Central memory CD8-positive, alpha-beta T cell (primary cell): ENCODE measurements at regions not wholly inside any gene's neighbourhood (a gene's known extent, or its start where the extent isn't known, plus 50 kb on each side); places are given as distances from the start of the nearest gene placed in this dataset.
"Not testable (repeated sequence)": the region's sequence is repeated elsewhere in the genome, so short reads cannot be mapped to it uniquely, and the experiment has no call there.

Source experiments
- ATAC-seq: fragments of 150-1000 bp; cut with Tn5 transposase; replicated peaks from 2 replicates; pipeline ENCODE4 v1.10.0; 2022; ENCODE audit warnings: mild to moderate bottlenecking, moderate FRiP score, moderate number of reproducible peaks; ENCODE audit not compliant: poor library complexity, severe bottlenecking; ENCODE audit errors: extremely low read depth
- DNase-seq, 2 donors: peaks; one replicate each; pipeline ENCODE4 v3.0.0; 2021; ENCODE audit warnings: low spot score in 2 of 2
- H3K27ac Mint-ChIP-seq: one replicate; pipeline ENCODE4 v1.8.0; 2022; ENCODE audit warnings: low read depth, mild to moderate bottlenecking, moderate library complexity, mixed read lengths
- H3K27me3 Mint-ChIP-seq: one replicate; pipeline ENCODE4 v1.8.0; 2022; ENCODE audit warnings: mixed read lengths
- H3K36me3 Mint-ChIP-seq: one replicate; pipeline ENCODE4 v1.8.0; 2022; ENCODE audit warnings: mild to moderate bottlenecking, moderate library complexity, mixed read lengths; ENCODE audit not compliant: insufficient read depth
- H3K4me1 Mint-ChIP-seq: one replicate; pipeline ENCODE4 v1.8.0; 2022; ENCODE audit warnings: mixed read lengths
- H3K4me3 Mint-ChIP-seq: one replicate; pipeline ENCODE4 v1.8.0; 2022; ENCODE audit warnings: mild to moderate bottlenecking, moderate library complexity, mixed read lengths
- H3K9me3 Mint-ChIP-seq: one replicate; pipeline ENCODE4 v1.8.0; 2022; ENCODE audit warnings: mixed read lengths

- not testable (repeated sequence) for H3K36me3 Mint-ChIP-seq, ATAC-seq, H3K27me3 Mint-ChIP-seq, H3K4me3 Mint-ChIP-seq, DNase-seq, H3K4me1 Mint-ChIP-seq, H3K27ac Mint-ChIP-seq
- peaks cover 39% of the 10 kb centered on the region for H3K9me3 Mint-ChIP-seq
These were observed 813.0 kb downstream of the SLC6A15 start for GRCh38 chr12:84099591-84099990.

- no peaks in the 10 kb centered on the region for H3K36me3 Mint-ChIP-seq
- no peak overlapping the region for H3K4me3 Mint-ChIP-seq
- H3K27me3 Mint-ChIP-seq, result no peaks in the 10 kb centered on the region
- no peak for ATAC-seq
- peaks cover 17% of the 10 kb centered on the region for H3K9me3 Mint-ChIP-seq
- no peaks in the 10 kb centered on the region for H3K4me1 Mint-ChIP-seq
- no peak for DNase-seq
- H3K27ac Mint-ChIP-seq, result no peak overlapping the region
These were observed 820.9 kb downstream of the SLC6A15 start for GRCh38 chr12:84091651-84092050.

DNA sequence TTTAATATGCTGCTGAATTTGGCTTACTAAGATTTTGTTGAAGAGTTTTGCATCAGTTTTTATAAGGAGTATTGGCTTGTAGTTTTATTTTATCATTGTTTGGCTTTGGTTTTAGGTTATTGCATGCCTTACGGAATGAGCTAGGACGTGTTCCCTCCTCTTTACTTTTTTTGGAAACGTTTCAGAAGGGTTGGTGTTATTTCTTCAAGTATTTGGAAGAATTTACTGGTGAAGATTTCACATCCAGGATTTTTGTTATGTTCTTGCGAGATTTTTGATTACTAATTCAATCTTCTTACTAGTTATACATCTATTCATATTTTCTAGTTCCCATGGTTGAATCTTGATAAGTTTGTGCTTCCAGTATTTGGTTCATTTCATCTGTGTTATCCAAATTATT is 823.2 kb downstream of the SLC6A15 start:
- Mint-ChIP-seq H3K36me3 (no peaks in the 10 kb centered on the region), H3K9me3 (peaks cover 18% of the 10 kb centered on the region), H3K4me1 (no peaks in the 10 kb centered on the region), H3K27ac (no peak overlapping the region), H3K27me3 (no peaks in the 10 kb centered on the region), H3K4me3 (no peak overlapping the region)
- ATAC-seq (no peak), DNase-seq (no peak)

- no peaks in the 10 kb centered on the region for H3K27me3 Mint-ChIP-seq
- no peaks in the 10 kb centered on the region for H3K4me1 Mint-ChIP-seq
- no peak for ATAC-seq
- H3K9me3 Mint-ChIP-seq, result peaks cover 13% of the 10 kb centered on the region
- no peak for DNase-seq
- H3K4me3 Mint-ChIP-seq, result no peak overlapping the region
- no peaks in the 10 kb centered on the region for H3K36me3 Mint-ChIP-seq
- H3K27ac Mint-ChIP-seq, result no peak overlapping the region
These were observed 827.6 kb downstream of the SLC6A15 start for GRCh38 chr12:84085046-84085445.

DNA sequence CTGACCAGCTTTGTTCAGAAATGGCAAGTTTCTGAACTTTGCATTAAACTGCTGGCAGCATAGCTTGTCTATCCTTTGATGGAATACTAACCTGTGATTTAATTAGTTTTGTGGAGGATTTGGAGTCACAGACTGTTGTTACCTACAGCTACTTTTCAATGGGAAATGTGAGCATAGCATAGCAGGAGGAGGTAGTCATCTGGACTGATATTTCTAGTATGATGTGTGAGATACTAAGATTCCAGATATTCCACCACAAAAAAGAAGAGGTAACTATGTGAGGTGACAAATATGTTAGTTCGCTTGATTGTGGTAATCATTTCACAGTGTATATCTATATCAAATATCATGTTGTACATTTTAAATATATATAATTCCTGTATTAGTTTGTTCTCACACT is 833.0 kb downstream of the SLC6A15 start:
- peaks cover 5% of the 10 kb centered on the region for H3K9me3 Mint-ChIP-seq
- no peaks in the 10 kb centered on the region for H3K4me1 Mint-ChIP-seq
- no peak overlapping the region for H3K27ac Mint-ChIP-seq
- H3K27me3 Mint-ChIP-seq, result no peaks in the 10 kb centered on the region
- DNase-seq (no peak), ATAC-seq (no peak)
- no peaks in the 10 kb centered on the region for H3K36me3 Mint-ChIP-seq
- no peak overlapping the region for H3K4me3 Mint-ChIP-seq

DNA sequence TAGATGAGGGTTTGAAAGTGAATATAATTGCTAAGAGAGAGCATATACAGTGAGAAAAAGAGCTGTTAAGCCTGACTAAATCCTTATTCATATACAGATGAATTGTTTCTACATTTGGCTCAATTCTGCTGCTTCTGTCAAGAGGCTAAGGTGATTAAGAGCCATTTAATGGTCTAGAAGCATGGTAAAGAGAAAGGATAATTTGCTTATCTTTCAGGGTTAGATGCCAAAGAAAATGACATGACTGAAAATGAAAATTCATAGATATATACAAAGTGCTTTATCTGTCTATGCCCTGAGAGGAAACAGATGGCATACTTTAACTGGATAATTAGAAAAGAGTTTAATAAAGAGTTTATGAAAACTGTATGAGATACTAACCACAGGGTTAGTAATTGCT is 834.9 kb downstream of the SLC6A15 start:
- Mint-ChIP-seq H3K27ac (no peak overlapping the region), H3K9me3 (peaks cover 15% of the 10 kb centered on the region), H3K4me1 (no peaks in the 10 kb centered on the region), H3K4me3 (no peak overlapping the region), H3K36me3 (no peaks in the 10 kb centered on the region), H3K27me3 (no peaks in the 10 kb centered on the region)
- DNase-seq, result no peak
- ATAC-seq, result no peak

DNA sequence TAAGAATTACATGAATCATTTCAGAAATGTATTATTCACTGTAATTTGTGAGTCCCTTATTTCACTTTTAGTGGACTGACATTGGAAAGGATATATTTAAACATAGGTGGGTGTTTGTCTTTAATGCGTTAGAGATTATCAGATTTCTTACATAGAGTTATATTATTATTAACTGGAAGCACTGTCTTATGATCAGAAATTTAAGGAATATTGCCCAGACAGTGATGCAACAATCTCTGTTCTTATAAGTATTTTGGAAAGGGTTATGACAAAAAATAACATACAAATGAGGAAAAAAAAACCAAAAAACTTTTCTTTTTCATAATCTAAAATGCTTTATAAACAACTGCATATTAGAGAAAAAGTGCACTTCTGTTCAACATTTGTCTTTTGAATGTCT is 836.6 kb downstream of the SLC6A15 start:
- no peak for DNase-seq
- peaks cover 15% of the 10 kb centered on the region for H3K9me3 Mint-ChIP-seq
- H3K36me3 Mint-ChIP-seq, result no peaks in the 10 kb centered on the region
- no peaks in the 10 kb centered on the region for H3K4me1 Mint-ChIP-seq
- no peak overlapping the region for H3K4me3 Mint-ChIP-seq
- ATAC-seq, result no peak
- no peaks in the 10 kb centered on the region for H3K27me3 Mint-ChIP-seq
- no peak overlapping the region for H3K27ac Mint-ChIP-seq

GRCh38 chr12:84073401-84073800 is 839.2 kb downstream of the SLC6A15 start:
- H3K27me3 Mint-ChIP-seq, result no peaks in the 10 kb centered on the region
- no peak overlapping the region for H3K4me3 Mint-ChIP-seq
- peaks cover 22% of the 10 kb centered on the region for H3K9me3 Mint-ChIP-seq
- H3K27ac Mint-ChIP-seq, result no peak overlapping the region
- ATAC-seq, result no peak
- no peaks in the 10 kb centered on the region for H3K36me3 Mint-ChIP-seq
- DNase-seq, result no peak
- H3K4me1 Mint-ChIP-seq, result no peaks in the 10 kb centered on the region

DNA sequence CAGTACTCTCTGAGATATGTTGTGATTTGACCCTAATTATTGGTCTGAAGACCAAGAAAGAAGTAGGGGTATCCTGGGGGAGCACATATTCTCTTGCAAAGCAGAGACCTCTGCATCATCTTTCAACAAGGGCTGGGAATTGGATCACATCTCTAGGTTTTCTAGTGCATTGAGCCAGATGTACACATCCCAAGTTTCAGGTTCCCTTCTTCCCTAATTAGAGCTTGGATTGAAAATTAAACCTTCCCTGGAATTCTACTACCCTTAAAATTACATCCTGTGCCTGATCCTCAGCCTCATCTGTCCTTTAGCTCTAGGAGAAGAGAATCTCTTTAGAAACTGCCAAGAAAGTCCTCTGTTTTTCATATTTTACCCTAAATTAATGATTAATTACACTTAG is 839.6 kb downstream of the SLC6A15 start:
- ATAC-seq (no peak), DNase-seq (no peak)
- Mint-ChIP-seq H3K4me3 (no peak overlapping the region), H3K36me3 (no peaks in the 10 kb centered on the region), H3K4me1 (no peaks in the 10 kb centered on the region), H3K9me3 (peaks cover 22% of the 10 kb centered on the region), H3K27me3 (no peaks in the 10 kb centered on the region), H3K27ac (no peak overlapping the region)

- ATAC-seq, result no peak
- H3K9me3 Mint-ChIP-seq, result peaks cover 22% of the 10 kb centered on the region
- H3K27me3 Mint-ChIP-seq, result no peaks in the 10 kb centered on the region
- H3K4me1 Mint-ChIP-seq, result no peaks in the 10 kb centered on the region
- no peak overlapping the region for H3K27ac Mint-ChIP-seq
- H3K4me3 Mint-ChIP-seq, result no peak overlapping the region
- no peak for DNase-seq
- no peaks in the 10 kb centered on the region for H3K36me3 Mint-ChIP-seq
These were observed 842.3 kb downstream of the SLC6A15 start for GRCh38 chr12:84070292-84070691.

GRCh38 chr12:84069699-84070098 is 842.9 kb downstream of the SLC6A15 start:
- Mint-ChIP-seq H3K36me3 (no peaks in the 10 kb centered on the region), H3K9me3 (peaks cover 17% of the 10 kb centered on the region), H3K4me3 (no peak overlapping the region), H3K27ac (no peak overlapping the region), H3K4me1 (no peaks in the 10 kb centered on the region), H3K27me3 (no peaks in the 10 kb centered on the region)
- no peak for ATAC-seq
- DNase-seq, result no peak

DNA sequence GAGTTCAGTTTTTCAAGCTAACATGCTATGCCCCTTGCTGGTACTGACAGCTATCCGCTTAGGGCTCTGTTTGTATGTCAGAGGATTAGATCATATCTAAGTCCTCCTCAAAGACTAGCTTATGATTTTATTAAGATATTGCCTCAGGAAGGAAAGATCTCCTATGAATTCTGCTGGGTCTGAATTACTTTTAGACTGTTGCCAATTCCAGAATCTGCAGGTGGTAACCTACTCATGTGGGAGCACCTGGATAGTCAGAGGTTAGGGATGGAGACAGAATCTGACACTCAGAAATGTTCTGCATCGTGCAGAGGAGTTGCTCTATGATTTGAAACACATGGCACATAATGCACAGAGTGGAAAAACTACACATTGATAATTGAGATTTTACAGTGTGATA is 843.4 kb downstream of the SLC6A15 start:
- Mint-ChIP-seq H3K27me3 (no peaks in the 10 kb centered on the region), H3K9me3 (peaks cover 17% of the 10 kb centered on the region), H3K4me1 (no peaks in the 10 kb centered on the region), H3K36me3 (no peaks in the 10 kb centered on the region), H3K4me3 (no peak overlapping the region), H3K27ac (no peak overlapping the region)
- DNase-seq (no peak), ATAC-seq (no peak)

DNA sequence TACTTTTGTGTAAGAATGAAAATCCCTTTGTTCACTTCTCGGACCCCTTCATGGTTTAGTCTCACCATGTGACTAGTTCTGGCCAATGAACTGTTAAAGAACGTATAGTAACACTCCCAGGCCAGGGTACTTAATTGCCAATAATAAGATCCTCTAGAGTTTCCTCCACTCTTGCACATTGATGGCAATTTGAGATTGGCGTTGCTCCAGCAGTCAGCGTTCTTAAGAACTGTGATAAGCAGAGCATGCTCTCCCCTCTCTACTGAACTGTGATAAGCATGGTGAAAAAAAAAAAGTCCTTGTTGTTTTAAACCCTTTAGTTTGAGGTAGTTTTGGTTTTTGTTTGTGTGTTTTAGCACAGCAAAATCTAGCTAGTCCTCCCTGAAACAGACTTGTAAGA is 854.5 kb downstream of the SLC6A15 start:
- peaks cover 17% of the 10 kb centered on the region for H3K9me3 Mint-ChIP-seq
- DNase-seq (no peak), ATAC-seq (no peak)
- H3K4me1 Mint-ChIP-seq, result no peaks in the 10 kb centered on the region
- H3K36me3 Mint-ChIP-seq, result no peaks in the 10 kb centered on the region
- H3K4me3 Mint-ChIP-seq, result no peak overlapping the region
- no peaks in the 10 kb centered on the region for H3K27me3 Mint-ChIP-seq
- H3K27ac Mint-ChIP-seq, result no peak overlapping the region

GRCh38 chr12:84054811-84055210 is 857.8 kb downstream of the SLC6A15 start:
- Mint-ChIP-seq H3K4me1 (no peaks in the 10 kb centered on the region), H3K27ac (no peak overlapping the region), H3K36me3 (no peaks in the 10 kb centered on the region), H3K27me3 (no peaks in the 10 kb centered on the region), H3K9me3 (peaks cover 22% of the 10 kb centered on the region), H3K4me3 (no peak overlapping the region)
- ATAC-seq, result no peak
- DNase-seq, result no peak
